NCI-H187 (cell line): ENCODE measurements at regions not wholly inside any gene's neighbourhood (a gene's known extent, or its start where the extent isn't known, plus 50 kb on each side); places are given as distances from the start of the nearest gene placed in this dataset.

Experiments used
- DNase-seq, 2 experiments: peaks; one replicate each; lab custom pipeline; 2025; lab: John Stamatoyannopoulos, UW

GRCh38 chr4:127534041-127534825 lies 98.5 kb upstream of the INTU start:
- DNase-seq = no peak

- no peak for DNase-seq
Observed at GRCh38 chr4:127538016-127538415, 94.7 kb upstream of the INTU start.

- no peak for DNase-seq
Observed at GRCh38 chr4:127540497-127541025, 92.2 kb upstream of the INTU start.

GRCh38 chr4:127545271-127545670 lies 87.5 kb upstream of the INTU start:
- no peak for DNase-seq

GRCh38 chr4:127548990-127549925 lies 83.5 kb upstream of the INTU start:
- no peak for DNase-seq

GRCh38 chr4:127555106-127555505 lies 77.7 kb upstream of the INTU start:
- no peak for DNase-seq

- no peak for DNase-seq
Observed at GRCh38 chr4:127558088-127558487, 74.7 kb upstream of the INTU start.

- DNase-seq = no peak
Observed at GRCh38 chr4:127558489-127559407, 74.0 kb upstream of the INTU start.

- no peak for DNase-seq
Observed at GRCh38 chr4:127559981-127560380, 72.8 kb upstream of the INTU start.

- DNase-seq = no peak
Observed at GRCh38 chr4:127560755-127561154, 72.0 kb upstream of the INTU start.

GRCh38 chr4:127574643-127575042 lies 58.1 kb upstream of the INTU start:
- no peak for DNase-seq

- DNase-seq = no peak
Observed at GRCh38 chr4:127575888-127576287, 56.9 kb upstream of the INTU start.

GRCh38 chr4:127578491-127578890 lies 54.3 kb upstream of the INTU start:
- DNase-seq = no peak

GRCh38 chr4:127578967-127579366 lies 53.8 kb upstream of the INTU start:
- no peak for DNase-seq

GRCh38 chr4:127579821-127580220 lies 52.9 kb upstream of the INTU start:
- DNase-seq = no peak

GRCh38 chr4:127580300-127580699 lies 52.5 kb upstream of the INTU start:
- DNase-seq = no peak

- DNase-seq = no peak
Observed at GRCh38 chr4:127580891-127581290, 51.9 kb upstream of the INTU start.
